Activated CD8-positive, alpha-beta T cell treated with anti-CD3 and anti-CD28 coated beads for 36 hours (primary cell): ENCODE measurements at regions not wholly inside any gene's neighbourhood (a gene's known extent, or its start where the extent isn't known, plus 50 kb on each side); places are given as distances from the start of the nearest gene placed in this dataset.

Experiments
- ATAC-seq: fragments of 200-7000 bp; cut with Tn5 transposase; one replicate; pipeline ENCODE4 v1.10.0; 2021; ENCODE audit warnings: mild to moderate bottlenecking, moderate library complexity
- CTCF ChIA-PET: fragments of 350-600 bp; sonication (Branson Sonifier 250); formaldehyde crosslinking; loops from one replicate; lab custom pipeline; 2021; ENCODE audit warnings: antibody characterized with exemption; lab: Charles Lee
- POLR2A ChIA-PET: fragments of 350-600 bp; sonication (Branson Sonifier 250); formaldehyde crosslinking; loops from one replicate; lab custom pipeline; 2021; ENCODE audit warnings: antibody characterized with exemption; lab: Charles Lee
- DNase-seq: peaks from one replicate; pipeline ENCODE4 v3.0.0-alpha.2; 2020
- H3K27ac Mint-ChIP-seq: one replicate; pipeline ENCODE4 v1.8.0; 2021; ENCODE audit warnings: mild to moderate bottlenecking, mixed read lengths
- H3K27me3 Mint-ChIP-seq: one replicate; pipeline ENCODE4 v1.8.0; 2021; ENCODE audit warnings: mixed read lengths
- H3K36me3 Mint-ChIP-seq: one replicate; pipeline ENCODE4 v1.8.0; 2021; ENCODE audit warnings: low read depth, mixed read lengths
- H3K4me1 Mint-ChIP-seq: one replicate; pipeline ENCODE4 v1.8.0; 2021; ENCODE audit warnings: low read depth, mixed read lengths
- H3K4me3 Mint-ChIP-seq: one replicate; pipeline ENCODE4 v1.8.0; 2021; ENCODE audit warnings: mild to moderate bottlenecking, moderate library complexity, mixed read lengths
- H3K9me3 Mint-ChIP-seq: one replicate; pipeline ENCODE4 v1.8.0; 2021; ENCODE audit warnings: mixed read lengths
- CTCF ChIP-seq: fragments of 200-600 bp; IDR thresholded peaks from one replicate; pipeline ENCODE4 v1.8.0; 2022; ENCODE audit warnings: antibody characterized with exemption, mild to moderate bottlenecking
- intact Hi-C: fragments of 100-400 bp; cut with micrococcal nuclease; formaldehyde crosslinking; loops from one replicate; pipeline ENCODE4 v1.10.0; 2022

- Mint-ChIP-seq H3K27ac (no peak overlapping the region), H3K36me3 (no peaks in the 10 kb centered on the region), H3K4me3 (no peak overlapping the region), H3K4me1 (no peaks in the 10 kb centered on the region), H3K9me3 (no peaks in the 10 kb centered on the region), H3K27me3 (no peaks in the 10 kb centered on the region)
- DNase-seq (no peak), ATAC-seq (no peak)
- intact Hi-C loops: no loop called here
- CTCF ChIA-PET: no interaction called here
- TF ChIP-seq CTCF: no peak
- POLR2A ChIA-PET: no interaction called here
Measured at GRCh38 chr7:80334908-80335307, 177.0 kb downstream of the GNAT3 start.

GRCh38 chr7:80334196-80334595 is 177.7 kb downstream of the GNAT3 start:
- no peak for DNase-seq
- intact Hi-C loops: no loop called here
- no peaks in the 10 kb centered on the region for H3K27me3 Mint-ChIP-seq

GRCh38 chr7:80333040-80333439 is 178.8 kb downstream of the GNAT3 start:
- no peaks in the 10 kb centered on the region for H3K27me3 Mint-ChIP-seq
- DNase-seq (no peak), ATAC-seq (no peak)
- H3K4me1 Mint-ChIP-seq: no peaks in the 10 kb centered on the region
- intact Hi-C loops: no loop called here
- H3K9me3 Mint-ChIP-seq: peaks cover 3% of the 10 kb centered on the region
- H3K36me3 Mint-ChIP-seq: no peaks in the 10 kb centered on the region
- no peak overlapping the region for H3K4me3 Mint-ChIP-seq
- H3K27ac Mint-ChIP-seq: no peak overlapping the region
- ChIA-PET CTCF (no interaction called here), POLR2A (no interaction called here)
- no peak for TF ChIP-seq CTCF

More at GRCh38 chr7:80334196-80334595, 177.7 kb downstream of the GNAT3 start:
- ATAC-seq: no peak
- Mint-ChIP-seq H3K36me3 (no peaks in the 10 kb centered on the region), H3K27ac (no peak overlapping the region), H3K4me3 (no peak overlapping the region), H3K4me1 (no peaks in the 10 kb centered on the region), H3K9me3 (no peaks in the 10 kb centered on the region)
- ChIA-PET POLR2A (no interaction called here), CTCF (no interaction called here)
- no peak for TF ChIP-seq CTCF

GRCh38 chr7:80330434-80330833 is 181.4 kb downstream of the GNAT3 start:
- Mint-ChIP-seq H3K9me3 (peaks cover 3% of the 10 kb centered on the region), H3K36me3 (no peaks in the 10 kb centered on the region), H3K27ac (no peak overlapping the region), H3K4me3 (no peak overlapping the region), H3K27me3 (no peaks in the 10 kb centered on the region), H3K4me1 (no peaks in the 10 kb centered on the region)
- CTCF ChIA-PET: no interaction called here
- no peak for TF ChIP-seq CTCF
- POLR2A ChIA-PET: no interaction called here
- intact Hi-C loops: no loop called here
- DNase-seq (no peak), ATAC-seq (no peak)

GRCh38 chr7:80324032-80324431 is 187.8 kb downstream of the GNAT3 start:
- H3K4me3 Mint-ChIP-seq: no peak overlapping the region
- no peaks in the 10 kb centered on the region for H3K36me3 Mint-ChIP-seq
- H3K4me1 Mint-ChIP-seq: no peaks in the 10 kb centered on the region
- ChIA-PET CTCF (no interaction called here), POLR2A (no interaction called here)
- DNase-seq (no peak), ATAC-seq (no peak)
- H3K27me3 Mint-ChIP-seq: no peaks in the 10 kb centered on the region
- peaks cover 3% of the 10 kb centered on the region for H3K9me3 Mint-ChIP-seq
- intact Hi-C loops: no loop called here
- no peak overlapping the region for H3K27ac Mint-ChIP-seq
- TF ChIP-seq CTCF: no peak
